ENCODE measurements at regions not wholly inside any gene's neighbourhood (a gene's known extent, or its start where the extent isn't known, plus 50 kb on each side); places are given as distances from the start of the nearest gene placed in this dataset.

DNA sequence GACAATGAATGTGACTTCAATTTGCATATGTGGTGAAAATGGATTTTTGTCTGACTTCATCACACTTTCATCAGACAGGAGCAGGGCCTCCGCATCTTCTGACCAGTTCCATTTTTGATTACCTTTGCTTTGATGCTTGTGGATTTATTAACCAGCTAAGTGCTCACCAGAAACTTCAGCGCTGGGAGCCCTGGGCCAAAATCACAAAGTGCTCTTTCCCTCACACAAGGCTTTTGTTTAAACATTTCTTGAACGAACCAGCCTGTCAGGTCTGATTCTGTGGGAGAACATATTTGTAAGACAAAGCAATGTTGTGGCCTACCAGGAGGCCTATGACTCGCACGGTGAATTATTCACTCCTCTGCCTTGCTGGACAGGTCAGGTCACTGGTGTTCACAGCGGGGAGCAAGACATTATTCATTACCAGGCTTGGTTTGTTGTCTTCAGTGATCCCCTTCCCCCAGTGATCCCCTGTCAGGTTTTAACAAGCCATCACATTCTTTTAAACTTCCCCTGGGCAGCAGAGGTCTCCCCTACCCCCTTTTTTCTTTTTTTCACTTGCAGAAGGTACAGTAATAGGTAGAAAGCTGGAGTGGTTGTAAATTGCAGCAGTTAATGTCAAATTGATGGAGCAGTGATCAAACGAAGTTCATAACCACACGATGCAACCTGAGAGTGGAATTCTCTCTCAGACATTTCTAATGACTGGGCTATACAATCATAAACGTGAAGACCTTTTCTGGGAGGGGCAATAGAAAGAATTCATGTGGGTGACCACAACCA is 167.5 kb upstream of the PRICKLE1 start:
- no peak overlapping the region for H3K4ac ChIP-seq (ENCODE audit: low read depth, low read length)
- peak overlapping the region; percentile 23 to 28; a peak in 4 of 5 replicates for H3K4me3 Mint-ChIP-seq
- no peak overlapping the region for H3K56ac ChIP-seq (ENCODE audit: insufficient read length, low read depth, low read length)
- H4K91ac ChIP-seq (ENCODE audit: insufficient read length, low read depth, low read length), result no peak overlapping the region
- H2BK20ac ChIP-seq (ENCODE audit: low read depth, low read length, poor library complexity, severe bottlenecking), result no peak overlapping the region
- no peak overlapping the region for H3T11ph ChIP-seq (ENCODE audit: low read length)
- no peaks in the 10 kb centered on the region for H3K79me2 ChIP-seq (ENCODE audit: insufficient read depth, low read length)
- peak; percentile 95 for DNase-seq
- no CpG with 5 or more reads among the region's 9 CpGs for WGBS (ENCODE audit: extremely low coverage, insufficient read length, low lambda C conversion rate)
- no peak overlapping the region for H4K5ac ChIP-seq (ENCODE audit: insufficient read length, low read depth, low read length)
- H3K9me3 Mint-ChIP-seq, result peaks cover 12 to 14% of the 10 kb centered on the region in 2 experiments; a peak in 4 of 5 replicates
- H3K27ac ChIP-seq (ENCODE audit: insufficient read length, low read depth, low read length), result peak overlapping the region; percentile 90
- no peak overlapping the region for H3K23ac ChIP-seq (ENCODE audit: insufficient read length, low read depth, low read length)
- no peak overlapping the region for H3K18ac ChIP-seq (ENCODE audit: insufficient read length, low read depth, low read length)
- no peak overlapping the region for H4K8ac ChIP-seq (replicated peaks; ENCODE audit: insufficient read length, low read depth, low read length)
- no peak overlapping the region for H2BK5ac ChIP-seq (ENCODE audit: insufficient read length, low read length)
- peak overlapping the region; percentile 20 for H3K4me2 ChIP-seq (ENCODE audit: insufficient read depth, insufficient read length, low read length)
- no peak overlapping the region for H3K9ac ChIP-seq (ENCODE audit: extremely low read depth, insufficient read length, low read length)
- H3K4me1 ChIP-seq (ENCODE audit: insufficient read depth, low read length), result peaks cover 14% of the 10 kb centered on the region
- H3K27me3 Mint-ChIP-seq (ENCODE audit: low read depth), result no peaks in the 10 kb centered on the region; the same call in 1 of the 2 replicates
- TF ChIP-seq, protein P1, sequence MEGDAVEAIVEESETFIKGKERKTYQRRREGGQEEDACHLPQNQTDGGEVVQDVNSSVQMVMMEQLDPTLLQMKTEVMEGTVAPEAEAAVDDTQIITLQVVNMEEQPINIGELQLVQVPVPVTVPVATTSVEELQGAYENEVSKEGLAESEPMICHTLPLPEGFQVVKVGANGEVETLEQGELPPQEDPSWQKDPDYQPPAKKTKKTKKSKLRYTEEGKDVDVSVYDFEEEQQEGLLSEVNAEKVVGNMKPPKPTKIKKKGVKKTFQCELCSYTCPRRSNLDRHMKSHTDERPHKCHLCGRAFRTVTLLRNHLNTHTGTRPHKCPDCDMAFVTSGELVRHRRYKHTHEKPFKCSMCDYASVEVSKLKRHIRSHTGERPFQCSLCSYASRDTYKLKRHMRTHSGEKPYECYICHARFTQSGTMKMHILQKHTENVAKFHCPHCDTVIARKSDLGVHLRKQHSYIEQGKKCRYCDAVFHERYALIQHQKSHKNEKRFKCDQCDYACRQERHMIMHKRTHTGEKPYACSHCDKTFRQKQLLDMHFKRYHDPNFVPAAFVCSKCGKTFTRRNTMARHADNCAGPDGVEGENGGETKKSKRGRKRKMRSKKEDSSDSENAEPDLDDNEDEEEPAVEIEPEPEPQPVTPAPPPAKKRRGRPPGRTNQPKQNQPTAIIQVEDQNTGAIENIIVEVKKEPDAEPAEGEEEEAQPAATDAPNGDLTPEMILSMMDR (conservative IDR thresholded peaks at IDR 0.05), result peak; percentile 13; the same call in 1 of the 3 replicates
- H3K14ac ChIP-seq (ENCODE audit: insufficient read depth, low read length), result no peak overlapping the region
- no peaks in the 10 kb centered on the region for H3K23me2 ChIP-seq (ENCODE audit: insufficient read length, low read depth, low read length, poor library complexity, severe bottlenecking)
- no peak overlapping the region for H2BK120ac ChIP-seq (ENCODE audit: low read depth, low read length, poor library complexity, severe bottlenecking)
- H3K36me3 Mint-ChIP-seq (ENCODE audit: insufficient read depth in 1 of 3, low read depth in 3 of 3), result peaks cover 3 to 24% (median 9%) of the 10 kb centered on the region in 3 experiments; a peak in 5 of 7 replicates
- H3K27ac Mint-ChIP-seq, result peak overlapping the region; percentile 94 to 99 (median 98)
- H3K9me3 ChIP-seq (ENCODE audit: control insufficient read depth, low read depth, low read length), result no peaks in the 10 kb centered on the region
- no peak overlapping the region for H2AFZ ChIP-seq (ENCODE audit: low read length)
- H2BK15ac ChIP-seq (ENCODE audit: low read depth, low read length), result no peak overlapping the region
- no peak overlapping the region for H2AK5ac ChIP-seq (ENCODE audit: insufficient read length, low read length)
- H3K27me3 ChIP-seq (ENCODE audit: insufficient read depth, low read length), result no peaks in the 10 kb centered on the region
- H3K79me1 ChIP-seq (ENCODE audit: insufficient read depth, low read depth, low read length, poor library complexity, severe bottlenecking), result no peaks in the 10 kb centered on the region
- H3K4me1 Mint-ChIP-seq, result peaks cover 45 to 55% of the 10 kb centered on the region in 2 experiments
- no peaks in the 10 kb centered on the region for H4K20me1 ChIP-seq (ENCODE audit: control insufficient read depth, insufficient read depth, insufficient read length)
- no peak overlapping the region for H2BK12ac ChIP-seq (ENCODE audit: insufficient read length, low read depth, low read length)
